AG10803 (cell line): ENCODE measurements at regions not wholly inside any gene's neighbourhood (a gene's known extent, or its start where the extent isn't known, plus 50 kb on each side); places are given as distances from the start of the nearest gene placed in this dataset.

Source experiments
- DNase-seq: peaks from one replicate; pipeline ENCODE4 v3.0.0; 2010; ENCODE audit warnings: low read depth
- H3K4me3 ChIP-seq: 2 replicates; pipeline ENCODE4 v1.5.1; 2011; ENCODE audit warnings: mild to moderate bottlenecking, low read length, control low read depth
- CTCF ChIP-seq: conservative IDR thresholded peaks from 2 replicates; pipeline ENCODE4 v1.5.1; 2011; ENCODE audit warnings: mild to moderate bottlenecking, low read length, control low read depth, inconsistent platforms

GRCh38 chr16:85546585-85547447, 66.3 kb upstream of the GSE1 start:
- TF ChIP-seq CTCF: 0 out of 2 replicates have a peak, but pooled peaks have one; percentile 10
- DNase-seq: no peak
- no peak overlapping the region for H3K4me3 ChIP-seq

GRCh38 chr16:85548375-85548774, 64.7 kb upstream of the GSE1 start:
- H3K4me3 ChIP-seq: no peak overlapping the region
- DNase-seq: no peak
- no peak for TF ChIP-seq CTCF

- H3K4me3 ChIP-seq: no peak overlapping the region
- no peak for TF ChIP-seq CTCF
- no peak for DNase-seq
Measured at GRCh38 chr16:85549766-85550421, 63.2 kb upstream of the GSE1 start.

- no peak overlapping the region for H3K4me3 ChIP-seq
- DNase-seq: no peak
- TF ChIP-seq CTCF: peak; percentile 26
Measured at GRCh38 chr16:85550422-85550864, 62.7 kb upstream of the GSE1 start.

GRCh38 chr16:85550953-85551924, 61.9 kb upstream of the GSE1 start:
- TF ChIP-seq CTCF: no peak
- peak overlapping the region; percentile 26 for H3K4me3 ChIP-seq
- no peak for DNase-seq

GRCh38 chr16:85552980-85553435, 60.1 kb upstream of the GSE1 start:
- H3K4me3 ChIP-seq: peak overlapping the region; percentile 78
- no peak for DNase-seq
- no peak for TF ChIP-seq CTCF
